Endothelial cell of umbilical vein (primary cell): ENCODE measurements at regions not wholly inside any gene's neighbourhood (a gene's known extent, or its start where the extent isn't known, plus 50 kb on each side); places are given as distances from the start of the nearest gene placed in this dataset.

Experiments
- CTCF ChIP-seq, 2 donors: IDR thresholded peaks; 1 replicate in 1 of 2; 2 replicates in 1 of 2; pipeline ENCODE4 v1.5.1; 2011; ENCODE audit warnings: low read length in 2 of 2, mild to moderate bottlenecking in 2 of 2, moderate library complexity in 2 of 2, control low read depth in 1 of 2, inconsistent platforms in 1 of 2, low read depth in 1 of 2; ENCODE audit not compliant: insufficient read depth in 1 of 2; ENCODE audit errors: extremely low read depth in 1 of 2
- EZH2 ChIP-seq: IDR thresholded peaks from 2 replicates; pipeline ENCODE4 v1.6.1; 2012; ENCODE audit warnings: borderline replicate concordance, low read depth, mild to moderate bottlenecking, moderate library complexity, low read length, inconsistent platforms; ENCODE audit not compliant: severe bottlenecking
- FOS ChIP-seq: IDR thresholded peaks from 2 replicates; pipeline ENCODE4 v1.6.1; 2011; ENCODE audit warnings: mild to moderate bottlenecking, low read length, moderate library complexity, borderline replicate concordance; ENCODE audit not compliant: insufficient read depth
- JUN ChIP-seq: IDR thresholded peaks from 2 replicates; pipeline ENCODE4 v1.6.1; 2011; ENCODE audit warnings: borderline replicate concordance, low read depth; ENCODE audit not compliant: insufficient read length, insufficient read depth
- MAX ChIP-seq: IDR thresholded peaks from 2 replicates; pipeline ENCODE4 v1.6.1; 2011; ENCODE audit not compliant: insufficient read depth, insufficient read length
- MYC ChIP-seq: IDR thresholded peaks from one replicate; pipeline ENCODE4 v1.6.1; 2011; ENCODE audit warnings: mild to moderate bottlenecking, low read depth, low read length
- POLR2A ChIP-seq: IDR thresholded peaks from 2 replicates; pipeline ENCODE4 v1.6.1; 2012; ENCODE audit warnings: low read depth, mild to moderate bottlenecking, control low read depth, low read length
- POLR2AphosphoS5 ChIP-seq: IDR thresholded peaks from 2 replicates; pipeline ENCODE4 v1.6.1; 2012; ENCODE audit warnings: low read depth, mild to moderate bottlenecking, control low read depth, low read length, moderate library complexity; ENCODE audit not compliant: insufficient read depth

- TF ChIP-seq MAX (no peak), JUN (no peak), POLR2AphosphoS5 (no peak), POLR2A (no peak), EZH2 (no peak), CTCF (IDR thresholded peaks at IDR 0.05; ENCODE audit: extremely low read depth in 1 of 2, insufficient read depth in 1 of 2, low read depth in 1 of 2, low read length in 2 of 2) (no peak), MYC (no peak), FOS (no peak)
Observed at GRCh38 chr2:34371711-34372110, 772.6 kb upstream of the FAM98A start.
